ENCODE measurements at regions not wholly inside any gene's neighbourhood (a gene's known extent, or its start where the extent isn't known, plus 50 kb on each side); places are given as distances from the start of the nearest gene placed in this dataset.

DNA sequence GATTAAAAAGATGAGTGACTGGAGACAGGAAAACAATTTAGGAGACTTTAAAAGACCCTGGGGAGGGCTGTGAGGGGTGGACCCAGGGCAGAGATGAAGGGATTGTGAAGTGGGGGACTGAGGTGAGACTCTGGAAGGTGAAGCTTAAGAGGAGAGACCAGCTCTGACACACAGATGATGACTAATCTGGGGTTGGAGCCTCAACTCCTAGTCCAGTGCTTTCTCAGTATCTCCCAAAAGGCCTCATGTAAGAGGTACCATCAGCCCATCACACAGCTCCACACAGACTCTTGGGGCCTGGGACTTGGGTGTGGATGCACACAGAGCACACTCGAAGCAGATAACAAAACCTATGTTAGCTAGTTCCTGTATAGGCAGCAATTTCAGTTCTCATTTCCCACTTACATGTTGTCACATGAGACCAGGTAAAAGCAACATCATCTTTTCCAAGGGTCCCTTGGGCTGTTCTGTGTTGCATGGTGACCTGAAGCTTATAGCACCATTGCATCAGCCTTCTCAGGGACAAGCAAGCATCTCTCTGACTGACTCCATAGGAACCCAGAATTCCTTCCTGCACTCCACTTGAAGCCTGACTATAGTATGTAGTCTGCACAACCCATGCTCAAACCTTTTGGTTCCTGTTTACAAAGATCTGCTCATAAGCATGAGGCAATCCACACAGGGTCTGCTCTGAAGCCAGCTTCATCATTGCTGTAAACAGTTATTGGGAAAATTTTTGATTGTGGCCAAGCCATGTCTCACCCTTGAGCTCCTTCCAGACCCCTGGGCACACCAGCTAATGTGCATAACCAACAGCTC, 88.6 kb upstream of the MYCBP2 start (continued):
- TF ChIP-seq ZSCAN18 (CRISPR knock-in tag; IDR thresholded peaks at IDR 0.05): no peak
- no peak for TF ChIP-seq ZNF219 (CRISPR knock-in tag; IDR thresholded peaks at IDR 0.05; ENCODE audit: borderline replicate concordance)

DNA sequence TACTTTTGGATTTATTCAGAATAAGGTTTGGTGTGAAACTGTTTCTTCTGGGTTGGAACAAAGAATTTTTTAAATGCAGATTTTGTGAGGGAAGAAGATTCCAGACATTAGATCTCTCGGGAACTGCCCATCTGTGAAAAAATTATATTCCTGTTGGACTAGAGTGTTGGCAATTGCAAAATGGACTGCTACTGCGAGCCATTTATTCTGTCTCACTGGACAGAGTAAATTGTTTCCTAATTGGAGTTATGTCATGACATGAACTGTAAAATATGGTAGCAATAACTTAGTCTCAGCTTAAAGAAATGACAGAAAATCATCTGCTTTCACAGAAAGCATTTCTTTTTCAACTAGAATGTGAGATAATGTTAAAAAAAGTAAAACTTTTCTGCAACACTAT, 86.0 kb upstream of the MYCBP2 start:
- ATAC-seq: no peak
- peaks cover 20% of the 10 kb centered on the region for H3K4me1 Mint-ChIP-seq
- H3K4me3 Mint-ChIP-seq: no peak overlapping the region
- no peak overlapping the region for H3K27ac Mint-ChIP-seq
- peaks cover 6% of the 10 kb centered on the region; the same call in 1 of the 2 replicates for H3K9me3 Mint-ChIP-seq
- DNase-seq (ENCODE audit: low spot score): no peak
- POLR2A ChIA-PET: no interaction called here
- CTCF ChIA-PET: no interaction called here
- TF ChIP-seq TP53 (CRISPR knock-in tag; IDR thresholded peaks at IDR 0.05): no peak
- TF ChIP-seq MXD4 (CRISPR knock-in tag; IDR thresholded peaks at IDR 0.05; ENCODE audit: borderline replicate concordance): no peak
- TF ChIP-seq CDX4 (CRISPR knock-in tag; IDR thresholded peaks at IDR 0.05; ENCODE audit: borderline replicate concordance): no peak
- no peak for TF ChIP-seq HMGA2 (CRISPR knock-in tag; IDR thresholded peaks at IDR 0.05)
- no peak for TF ChIP-seq NFATC4 (CRISPR knock-in tag; IDR thresholded peaks at IDR 0.05)
- TF ChIP-seq MLX (CRISPR knock-in tag; IDR thresholded peaks at IDR 0.05): no peak
- TF ChIP-seq, protein P1, sequence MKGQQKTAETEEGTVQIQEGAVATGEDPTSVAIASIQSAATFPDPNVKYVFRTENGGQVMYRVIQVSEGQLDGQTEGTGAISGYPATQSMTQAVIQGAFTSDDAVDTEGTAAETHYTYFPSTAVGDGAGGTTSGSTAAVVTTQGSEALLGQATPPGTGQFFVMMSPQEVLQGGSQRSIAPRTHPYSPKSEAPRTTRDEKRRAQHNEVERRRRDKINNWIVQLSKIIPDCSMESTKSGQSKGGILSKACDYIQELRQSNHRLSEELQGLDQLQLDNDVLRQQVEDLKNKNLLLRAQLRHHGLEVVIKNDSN (CRISPR knock-in tag; IDR thresholded peaks at IDR 0.05): no peak
- TF ChIP-seq ZNF416 (CRISPR knock-in tag; IDR thresholded peaks at IDR 0.05): no peak
- TF ChIP-seq TEAD4 (CRISPR knock-in tag; IDR thresholded peaks at IDR 0.05): no peak
- no peak for TF ChIP-seq ZBTB43 (CRISPR knock-in tag; IDR thresholded peaks at IDR 0.05)
- TF ChIP-seq, protein P2, sequence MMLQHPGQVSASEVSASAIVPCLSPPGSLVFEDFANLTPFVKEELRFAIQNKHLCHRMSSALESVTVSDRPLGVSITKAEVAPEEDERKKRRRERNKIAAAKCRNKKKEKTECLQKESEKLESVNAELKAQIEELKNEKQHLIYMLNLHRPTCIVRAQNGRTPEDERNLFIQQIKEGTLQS (CRISPR knock-in tag; conservative IDR thresholded peaks at IDR 0.05): no peak
- no peak for TF ChIP-seq JUN (CRISPR knock-in tag; IDR thresholded peaks at IDR 0.05)
- no peak for TF ChIP-seq ZNF396 (CRISPR knock-in tag; IDR thresholded peaks at IDR 0.05; ENCODE audit: borderline replicate concordance)
- no peak for TF ChIP-seq HMGXB4 (CRISPR knock-in tag; IDR thresholded peaks at IDR 0.05)
- no peak for TF ChIP-seq ETV6 (CRISPR knock-in tag; IDR thresholded peaks at IDR 0.05)
- TF ChIP-seq, protein P3, sequence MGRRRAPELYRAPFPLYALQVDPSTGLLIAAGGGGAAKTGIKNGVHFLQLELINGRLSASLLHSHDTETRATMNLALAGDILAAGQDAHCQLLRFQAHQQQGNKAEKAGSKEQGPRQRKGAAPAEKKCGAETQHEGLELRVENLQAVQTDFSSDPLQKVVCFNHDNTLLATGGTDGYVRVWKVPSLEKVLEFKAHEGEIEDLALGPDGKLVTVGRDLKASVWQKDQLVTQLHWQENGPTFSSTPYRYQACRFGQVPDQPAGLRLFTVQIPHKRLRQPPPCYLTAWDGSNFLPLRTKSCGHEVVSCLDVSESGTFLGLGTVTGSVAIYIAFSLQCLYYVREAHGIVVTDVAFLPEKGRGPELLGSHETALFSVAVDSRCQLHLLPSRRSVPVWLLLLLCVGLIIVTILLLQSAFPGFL (CRISPR knock-in tag; IDR thresholded peaks at IDR 0.05; ENCODE audit: borderline replicate concordance): no peak
- no peak for TF ChIP-seq USF2 (CRISPR knock-in tag; IDR thresholded peaks at IDR 0.05)
- no peaks in the 10 kb centered on the region for H3K27me3 Mint-ChIP-seq (ENCODE audit: low read depth)
- H3K36me3 Mint-ChIP-seq: no peaks in the 10 kb centered on the region
